Suprapubic skin (tissue), 4 donors: ENCODE measurements at regions not wholly inside any gene's neighbourhood (a gene's known extent, or its start where the extent isn't known, plus 50 kb on each side); places are given as distances from the start of the nearest gene placed in this dataset.

Experiments
- EP300 ChIP-seq: sonication (generic); formaldehyde crosslinking; IDR thresholded peaks from one replicate; pipeline ENCODE4 v1.6.1; 2017; ENCODE audit warnings: antibody characterized with exemption
- POLR2A ChIP-seq, 2 donors: fragments of 450-650 bp; IDR thresholded peaks; one replicate each; pipeline ENCODE4 v1.6.1; 2017; ENCODE audit warnings: antibody characterized with exemption in 2 of 2, mild to moderate bottlenecking in 2 of 2, moderate library complexity in 2 of 2
- POLR2AphosphoS5 ChIP-seq, 3 donors: sonication (generic); formaldehyde crosslinking; IDR thresholded peaks; one replicate each; pipeline ENCODE4 v1.6.1; 2017; ENCODE audit warnings: antibody characterized with exemption in 3 of 3
- TF ChIP-seq, protein P1 (sequence below), 2 donors: fragments of 200-600 bp in 1 of 2; fragments of 450-650 bp in 1 of 2; sonication (generic) in 1 of 2; IDR thresholded peaks; one replicate each; pipeline ENCODE4 v1.5.1; 2016 to 2019; ENCODE audit warnings: antibody characterized with exemption in 2 of 2, mild to moderate bottlenecking in 1 of 2, moderate library complexity in 1 of 2

DNA sequence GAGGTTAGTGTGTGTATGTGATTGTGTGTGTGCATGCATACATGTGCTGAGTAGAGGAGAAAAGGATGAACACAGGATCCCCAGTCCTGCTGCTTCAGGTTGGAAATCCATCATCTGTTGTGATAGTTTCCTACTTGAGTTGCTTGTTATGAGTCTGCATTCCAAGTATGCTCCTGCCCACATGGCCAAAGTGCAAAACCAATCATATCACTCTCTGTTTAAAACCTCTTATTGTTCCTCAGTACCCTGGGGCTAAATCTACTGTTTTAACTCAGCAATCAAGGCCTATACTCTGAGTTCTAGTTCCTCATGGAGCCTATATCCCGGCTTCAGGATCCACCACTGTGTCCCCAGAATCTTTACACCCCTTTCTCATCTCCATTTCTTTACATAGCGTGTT, 139.9 kb upstream of the TLE3 start:
- TF ChIP-seq POLR2A (IDR thresholded peaks at IDR 0.05): no peak
- TF ChIP-seq POLR2AphosphoS5 (IDR thresholded peaks at IDR 0.05): no peak
- TF ChIP-seq, protein P1, sequence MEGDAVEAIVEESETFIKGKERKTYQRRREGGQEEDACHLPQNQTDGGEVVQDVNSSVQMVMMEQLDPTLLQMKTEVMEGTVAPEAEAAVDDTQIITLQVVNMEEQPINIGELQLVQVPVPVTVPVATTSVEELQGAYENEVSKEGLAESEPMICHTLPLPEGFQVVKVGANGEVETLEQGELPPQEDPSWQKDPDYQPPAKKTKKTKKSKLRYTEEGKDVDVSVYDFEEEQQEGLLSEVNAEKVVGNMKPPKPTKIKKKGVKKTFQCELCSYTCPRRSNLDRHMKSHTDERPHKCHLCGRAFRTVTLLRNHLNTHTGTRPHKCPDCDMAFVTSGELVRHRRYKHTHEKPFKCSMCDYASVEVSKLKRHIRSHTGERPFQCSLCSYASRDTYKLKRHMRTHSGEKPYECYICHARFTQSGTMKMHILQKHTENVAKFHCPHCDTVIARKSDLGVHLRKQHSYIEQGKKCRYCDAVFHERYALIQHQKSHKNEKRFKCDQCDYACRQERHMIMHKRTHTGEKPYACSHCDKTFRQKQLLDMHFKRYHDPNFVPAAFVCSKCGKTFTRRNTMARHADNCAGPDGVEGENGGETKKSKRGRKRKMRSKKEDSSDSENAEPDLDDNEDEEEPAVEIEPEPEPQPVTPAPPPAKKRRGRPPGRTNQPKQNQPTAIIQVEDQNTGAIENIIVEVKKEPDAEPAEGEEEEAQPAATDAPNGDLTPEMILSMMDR (IDR thresholded peaks at IDR 0.05): no peak
- no peak for TF ChIP-seq EP300
